GM12878 (cell line): ENCODE measurements at regions not wholly inside any gene's neighbourhood (a gene's known extent, or its start where the extent isn't known, plus 50 kb on each side); places are given as distances from the start of the nearest gene placed in this dataset.
A peak's percentile ranks its signal among the peaks of the same experiment; 100 is the strongest.
"Not testable (repeated sequence)": the region's sequence is repeated elsewhere in the genome, so short reads cannot be mapped to it uniquely, and the experiment has no call there.

Experiments
- ATAC-seq: fragments of 200-7000 bp; cut with Tn5 transposase; 3 replicates; pipeline ENCODE4 v1.9.1; 2020; ENCODE audit warnings: mild to moderate bottlenecking, moderate library complexity
- BruUV-seq: library from RNA; stranded (reverse); fragments of 400-500 nt; replicated peaks from 2 replicates; lab custom pipeline; 2021; lab: Mats Ljungman, UMichigan
- CTCF ChIA-PET: fragments of 300-600 bp; sonication (Branson Sonifier 250); formaldehyde crosslinking; extraction: SDS; loops from one replicate; lab custom pipeline; 2021; ENCODE audit warnings: inconsistent platforms; lab: Yijun Ruan, JAX
- POLR2A ChIA-PET: fragments of 350-600 bp; formaldehyde crosslinking; extraction: SDS; loops from one replicate; lab custom pipeline; 2021; ENCODE audit warnings: inconsistent platforms; lab: Charles Lee
- RAD21 ChIA-PET: fragments of 300-600 bp; sonication (Branson Sonifier 250); formaldehyde crosslinking; loops from one replicate; lab custom pipeline; 2023; ENCODE audit warnings: antibody characterized with exemption; ENCODE audit not compliant: unreplicated experiment; lab: Charles Lee
- SMC1A ChIA-PET: fragments of 300-600 bp; sonication (Branson Sonifier 250); formaldehyde crosslinking; loops from one replicate; lab custom pipeline; 2023; ENCODE audit not compliant: unreplicated experiment, uncharacterized antibody; lab: Charles Lee
- DNase-seq: peaks from one replicate; pipeline ENCODE4 v3.0.0-alpha.2; 2011; ENCODE audit warnings: low read depth, low spot score
- FAIRE-seq: peaks from 3 replicates; lab custom pipeline; 2011; peaks lifted over from hg19 to GRCh38; lab: Jason Lieb, UNC
- H2AFZ ChIP-seq: 2 replicates; pipeline ENCODE4 v1.6.0; 2011; ENCODE audit warnings: low read depth, low read length, control low read depth; ENCODE audit not compliant: control insufficient read depth
- H3K27ac ChIP-seq: 2 replicates; pipeline ENCODE4 v1.5.1; 2011; ENCODE audit warnings: control low read depth; ENCODE audit not compliant: control insufficient read depth, insufficient read depth
- H3K27me3 ChIP-seq, 2 experiments: replicated peaks in 1 of 2; 2 replicates each; pipeline versions ENCODE4 v1.6.0 to v1.6.1; 2011; ENCODE audit warnings: low read length in 1 of 2; ENCODE audit not compliant: control insufficient read depth in 2 of 2, insufficient read depth in 2 of 2
- H3K36me3 ChIP-seq, 2 experiments: 2 replicates each; pipeline ENCODE4 v1.5.1; 2011; ENCODE audit warnings: low read length in 1 of 2; ENCODE audit not compliant: control insufficient read depth in 2 of 2, insufficient read depth in 2 of 2
- H3K4me1 ChIP-seq: 2 replicates; pipeline ENCODE4 v1.6.1; 2011; ENCODE audit warnings: mild to moderate bottlenecking, low read length, moderate library complexity, mixed read lengths; ENCODE audit not compliant: control insufficient read depth, insufficient read depth
- H3K4me2 ChIP-seq: 2 replicates; pipeline ENCODE4 v1.6.0; 2011; ENCODE audit warnings: control low read depth; ENCODE audit not compliant: control insufficient read depth, insufficient read depth
- H3K4me3 ChIP-seq: fragments of 200-600 bp; sonication (generic); 2 replicates; pipeline ENCODE4 v1.5.1; 2016
- H3K79me2 ChIP-seq: 2 replicates; pipeline ENCODE4 v1.6.0; 2011; ENCODE audit warnings: low read length; ENCODE audit not compliant: control insufficient read depth, insufficient read depth
- H3K9ac ChIP-seq: 2 replicates; pipeline ENCODE4 v1.8.0; 2011; ENCODE audit warnings: low read length, control low read depth, mixed read lengths; ENCODE audit not compliant: control insufficient read depth, insufficient read depth
- H3K9me3 ChIP-seq: replicated peaks from 3 replicates; pipeline ENCODE4 v1.5.1; 2011; ENCODE audit warnings: mild to moderate bottlenecking, low read length; ENCODE audit not compliant: control insufficient read depth, insufficient read depth
- H4K20me1 ChIP-seq: 2 replicates; pipeline ENCODE4 v1.6.0; 2011; ENCODE audit not compliant: control insufficient read depth, insufficient read depth
- BCL11A ChIP-seq: IDR thresholded peaks from 2 replicates; pipeline ENCODE4 v1.6.1; 2011; ENCODE audit warnings: low read depth, low read length
- E2F8 ChIP-seq: fragments of 450-650 bp; IDR thresholded peaks from 2 replicates; pipeline ENCODE4 v1.6.1; 2018; ENCODE audit warnings: mild to moderate bottlenecking, low read depth, moderate library complexity; ENCODE audit not compliant: partially characterized antibody
- ETV6 ChIP-seq, 2 experiments: fragments of 450-650 bp in 1 of 2; IDR thresholded peaks in 1 of 2; conservative IDR thresholded peaks in 1 of 2; 2 replicates each; pipeline ENCODE4 v1.6.1; 2014; ENCODE audit warnings: antibody characterized with exemption in 1 of 2, borderline replicate concordance in 1 of 2, low read depth in 1 of 2, mild to moderate bottlenecking in 1 of 2, moderate library complexity in 1 of 2
- JUND ChIP-seq: IDR thresholded peaks from 2 replicates; pipeline ENCODE4 v1.6.1; 2012; ENCODE audit warnings: low read depth, mild to moderate bottlenecking, low read length, improper control_type of control experiment, moderate library complexity
- SRF ChIP-seq, 2 experiments: IDR thresholded peaks; 2 replicates each; pipeline ENCODE4 v1.6.1; 2011; ENCODE audit warnings: low read depth in 2 of 2, low read length in 2 of 2, mild to moderate bottlenecking in 1 of 2, moderate library complexity in 1 of 2
- ZBTB40 ChIP-seq: fragments of 450-650 bp; IDR thresholded peaks from 2 replicates; pipeline ENCODE4 v1.6.1; 2016; ENCODE audit warnings: mild to moderate bottlenecking, moderate library complexity, borderline replicate concordance
- ZNF24 ChIP-seq: fragments of 450-650 bp; IDR thresholded peaks from 2 replicates; pipeline ENCODE4 v1.6.1; 2017; ENCODE audit warnings: antibody characterized with exemption, mild to moderate bottlenecking
- WGBS: methylation state at CpG from one replicate; pipeline ENCODE4 v1.1.6; 2016; ENCODE audit warnings: low lambda C conversion rate; ENCODE audit not compliant: insufficient replicate concordance, insufficient coverage; ENCODE audit errors: missing lambda C conversion rate; 5-methylcytosine and 5-hydroxymethylcytosine counted together
- in situ Hi-C: fragments of 300-500 bp; cut with MboI; formaldehyde crosslinking; loops from 9 replicates; pipeline ENCODE4 v1.14.3; 2018; ENCODE audit warnings: mixed read lengths
- intact Hi-C: fragments of 100-400 bp; cut with micrococcal nuclease; formaldehyde crosslinking; loops from one replicate; pipeline ENCODE4 v1.14.2; 2022; ENCODE audit not compliant: unreplicated experiment

DNA sequence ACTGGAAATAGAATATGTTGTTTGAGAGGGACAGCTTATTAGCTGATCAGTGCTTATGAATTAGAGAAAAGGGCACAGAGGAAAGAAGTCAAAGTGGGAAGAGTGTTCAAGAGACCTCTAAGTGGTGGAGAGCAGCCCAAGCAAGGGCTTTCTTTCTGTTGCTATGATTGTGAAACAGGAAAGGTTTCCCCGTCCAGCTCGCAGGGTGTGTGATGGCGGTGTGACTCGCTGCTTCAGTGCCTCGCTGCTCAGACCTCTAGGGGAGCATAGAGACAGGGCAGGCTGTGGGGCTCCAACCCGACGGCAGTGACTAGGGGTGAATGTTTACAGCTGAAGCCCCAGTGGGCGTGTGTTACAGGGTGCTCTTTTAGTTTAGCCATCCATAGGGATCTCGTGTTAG, 166.5 kb upstream of the COPS8 start:
- Histone ChIP-seq H4K20me1 (no peaks in the 10 kb centered on the region), H3K9ac (no peak overlapping the region), H2AFZ (no peak overlapping the region), H3K9me3 (no peaks in the 10 kb centered on the region), H3K36me3 (no peaks in the 10 kb centered on the region), H3K4me1 (no peaks in the 10 kb centered on the region), H3K27me3 (peaks cover 2% of the 10 kb centered on the region in 2 experiments; a peak in 3 of 4 replicates), H3K4me3 (no peak overlapping the region), H3K4me2 (no peak overlapping the region), H3K27ac (no peak overlapping the region), H3K79me2 (no peaks in the 10 kb centered on the region)
- RAD21 ChIA-PET = no interaction called here
- FAIRE-seq (no peak), DNase-seq (no peak), ATAC-seq (peak; percentile 22; the same call in 1 of the 3 replicates)
- in situ Hi-C loops (no loop called here), intact Hi-C loops (no loop called here)
- BruUV-seq = no TSS peak
- TF ChIP-seq SRF (IDR thresholded peaks at IDR 0.05; ENCODE audit: low read depth in 2 of 2, low read length in 2 of 2) (no peak), ETV6 (conservative IDR thresholded peaks at IDR 0.05 in 1 of 2, IDR thresholded peaks at IDR 0.05 in 1 of 2; ENCODE audit: borderline replicate concordance in 1 of 2, low read depth in 1 of 2) (no peak), JUND (no peak), ZNF24 (no peak), E2F8 (no peak), ZBTB40 (no peak), BCL11A (no peak)
- SMC1A ChIA-PET = no interaction called here
- POLR2A ChIA-PET = no interaction called here
- CTCF ChIA-PET = no interaction called here
- WGBS = 10% methylated on average over 9 of the region's 9 CpGs

DNA sequence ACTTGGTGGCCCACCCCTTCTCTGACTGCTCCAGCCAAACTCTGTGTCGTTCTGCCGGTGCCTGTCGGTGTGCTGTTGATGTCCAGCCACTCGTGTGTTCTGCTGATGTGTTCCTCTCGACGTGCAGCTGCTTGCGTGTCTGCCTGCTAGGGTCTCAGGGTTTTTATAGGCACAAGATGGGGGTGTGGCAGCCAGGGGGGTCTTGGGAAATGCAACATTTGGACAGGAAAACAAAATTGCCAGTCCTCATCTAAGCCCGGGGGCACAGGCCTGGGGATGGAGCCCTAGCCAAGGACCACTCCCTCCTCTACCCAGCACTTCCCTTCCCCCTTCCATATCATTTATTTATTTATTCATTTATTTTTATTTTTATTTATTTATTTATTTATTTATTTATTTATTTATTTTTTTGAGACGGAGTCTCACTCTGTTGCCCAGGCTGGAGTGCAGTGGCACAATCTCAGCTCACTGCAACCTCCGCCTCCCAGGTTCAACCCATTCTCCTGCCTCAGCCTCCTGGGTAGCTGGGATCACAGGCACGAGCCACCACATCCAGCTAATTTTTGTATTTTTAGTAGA, 165.8 kb upstream of the COPS8 start:
- CTCF ChIA-PET, BruUV-seq, H2AFZ ChIP-seq, intact Hi-C loops, POLR2A ChIA-PET, H4K20me1 ChIP-seq, FAIRE-seq, SMC1A ChIA-PET, H3K27me3 ChIP-seq, DNase-seq, H3K79me2 ChIP-seq, H3K36me3 ChIP-seq, ATAC-seq, in situ Hi-C loops, RAD21 ChIA-PET, H3K9me3 ChIP-seq, H3K9ac ChIP-seq, H3K4me2 ChIP-seq, H3K4me1 ChIP-seq, H3K27ac ChIP-seq, H3K4me3 ChIP-seq: not testable (repeated sequence)
- WGBS = 46% methylated on average over 11 of the region's 11 CpGs
